HUES6 (cell line): ENCODE measurements at regions not wholly inside any gene's neighbourhood (a gene's known extent, or its start where the extent isn't known, plus 50 kb on each side); places are given as distances from the start of the nearest gene placed in this dataset.

ENCODE experiments used
- H3K27ac ChIP-seq: 2 replicates; pipeline ENCODE4 v1.7.0; 2013; ENCODE audit warnings: low read depth, mild to moderate bottlenecking, low read length, inconsistent platforms
- H3K27me3 ChIP-seq: 2 replicates; pipeline ENCODE4 v1.6.1; 2013; ENCODE audit warnings: low read length; ENCODE audit not compliant: control insufficient read depth, insufficient read depth
- H3K36me3 ChIP-seq: 2 replicates; pipeline ENCODE4 v1.6.1; 2013; ENCODE audit warnings: low read length; ENCODE audit not compliant: control insufficient read depth, insufficient read depth
- H3K4me1 ChIP-seq: 2 replicates; pipeline ENCODE4 v1.6.1; 2013; ENCODE audit warnings: low read length; ENCODE audit not compliant: control insufficient read depth, insufficient read depth
- H3K4me3 ChIP-seq: 2 replicates; pipeline ENCODE4 v1.5.1; 2013; ENCODE audit warnings: low read depth, low read length
- H3K9ac ChIP-seq: one replicate; pipeline ENCODE4 v1.6.1; 2013; ENCODE audit warnings: mild to moderate bottlenecking, low read length
- H3K9me3 ChIP-seq: 2 replicates; pipeline ENCODE4 v1.6.1; 2013; ENCODE audit warnings: low read depth, low read length; ENCODE audit not compliant: control insufficient read depth, insufficient read depth

- Histone ChIP-seq H3K27ac (no peak overlapping the region), H3K36me3 (no peaks in the 10 kb centered on the region), H3K27me3 (no peaks in the 10 kb centered on the region), H3K4me3 (no peak overlapping the region), H3K9ac (no peak overlapping the region), H3K9me3 (peaks cover 32% of the 10 kb centered on the region), H3K4me1 (no peaks in the 10 kb centered on the region)
Observed at GRCh38 chr3:87614998-87615397, 338.6 kb upstream of the POU1F1 start.

GRCh38 chr3:87607234-87607633, 330.9 kb upstream of the POU1F1 start:
- Histone ChIP-seq H3K9ac (no peak overlapping the region), H3K4me1 (no peaks in the 10 kb centered on the region), H3K4me3 (no peak overlapping the region), H3K27ac (no peak overlapping the region), H3K27me3 (no peaks in the 10 kb centered on the region), H3K36me3 (no peaks in the 10 kb centered on the region), H3K9me3 (peaks cover 22% of the 10 kb centered on the region)

- Histone ChIP-seq H3K9me3 (peaks cover 11% of the 10 kb centered on the region), H3K4me1 (no peaks in the 10 kb centered on the region), H3K9ac (no peak overlapping the region), H3K36me3 (no peaks in the 10 kb centered on the region), H3K4me3 (no peak overlapping the region), H3K27me3 (no peaks in the 10 kb centered on the region), H3K27ac (no peak overlapping the region)
Observed at GRCh38 chr3:87595798-87596197, 319.4 kb upstream of the POU1F1 start.

GRCh38 chr3:87581240-87581639, 304.9 kb upstream of the POU1F1 start:
- no peak overlapping the region for H3K4me3 ChIP-seq
- no peak overlapping the region for H3K27ac ChIP-seq
- H3K27me3 ChIP-seq = no peaks in the 10 kb centered on the region
- H3K36me3 ChIP-seq = no peaks in the 10 kb centered on the region
- H3K9me3 ChIP-seq = no peaks in the 10 kb centered on the region
- no peak overlapping the region for H3K9ac ChIP-seq
- no peaks in the 10 kb centered on the region for H3K4me1 ChIP-seq

DNA sequence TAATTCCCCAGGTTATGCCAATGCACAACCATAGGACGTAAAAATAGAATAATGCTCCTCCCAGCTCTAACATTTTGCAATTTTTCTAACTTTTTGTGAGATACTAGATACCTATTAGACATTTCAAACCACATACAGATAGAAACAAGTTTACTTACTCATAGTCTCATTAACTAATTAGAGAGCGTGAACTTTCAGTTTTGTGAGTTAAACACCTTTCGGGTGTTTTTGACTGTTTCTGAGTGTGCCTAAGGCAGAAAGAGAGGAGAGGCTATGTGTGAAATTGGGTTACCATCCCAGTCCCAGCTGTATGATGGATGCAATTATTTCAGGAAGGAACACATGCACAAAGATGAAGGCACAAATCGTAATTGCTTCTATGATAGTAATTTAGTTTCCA, 300.4 kb upstream of the POU1F1 start:
- no peaks in the 10 kb centered on the region for H3K4me1 ChIP-seq
- no peaks in the 10 kb centered on the region for H3K27me3 ChIP-seq
- H3K27ac ChIP-seq = no peak overlapping the region
- no peaks in the 10 kb centered on the region for H3K36me3 ChIP-seq
- H3K4me3 ChIP-seq = no peak overlapping the region
- no peaks in the 10 kb centered on the region for H3K9me3 ChIP-seq
- H3K9ac ChIP-seq = no peak overlapping the region

- H3K9me3 ChIP-seq = no peaks in the 10 kb centered on the region
- no peak overlapping the region for H3K4me3 ChIP-seq
- H3K36me3 ChIP-seq = no peaks in the 10 kb centered on the region
- H3K4me1 ChIP-seq = no peaks in the 10 kb centered on the region
- no peak overlapping the region for H3K27ac ChIP-seq
- H3K9ac ChIP-seq = no peak overlapping the region
- H3K27me3 ChIP-seq = no peaks in the 10 kb centered on the region
Observed at GRCh38 chr3:87575550-87575949, 299.2 kb upstream of the POU1F1 start.

DNA sequence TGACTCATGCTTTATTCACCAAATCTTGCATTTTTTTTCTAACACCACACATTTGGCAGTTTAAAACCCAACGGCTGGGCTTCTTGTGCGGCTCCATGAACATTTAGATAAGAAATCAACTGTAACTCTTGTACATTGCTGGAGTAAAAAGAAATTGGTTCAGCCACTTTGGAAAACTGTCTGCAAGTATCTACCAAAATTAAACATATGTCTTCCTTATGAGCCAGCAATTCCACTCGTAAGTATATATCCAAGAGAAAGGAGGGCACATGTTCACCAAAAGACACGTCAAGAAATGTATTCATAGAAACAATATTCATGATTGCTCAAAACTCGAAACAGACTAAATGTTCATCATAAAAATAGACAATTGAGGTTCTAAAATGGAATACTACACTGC, 291.9 kb upstream of the POU1F1 start:
- H3K27ac ChIP-seq = no peak overlapping the region
- no peaks in the 10 kb centered on the region for H3K36me3 ChIP-seq
- no peaks in the 10 kb centered on the region for H3K9me3 ChIP-seq
- H3K4me3 ChIP-seq = no peak overlapping the region
- H3K4me1 ChIP-seq = no peaks in the 10 kb centered on the region
- no peak overlapping the region for H3K9ac ChIP-seq
- H3K27me3 ChIP-seq = no peaks in the 10 kb centered on the region

- no peak overlapping the region for H3K4me3 ChIP-seq
- H3K4me1 ChIP-seq = no peaks in the 10 kb centered on the region
- H3K36me3 ChIP-seq = no peaks in the 10 kb centered on the region
- H3K9me3 ChIP-seq = no peaks in the 10 kb centered on the region
- H3K9ac ChIP-seq = no peak overlapping the region
- H3K27me3 ChIP-seq = no peaks in the 10 kb centered on the region
- no peak overlapping the region for H3K27ac ChIP-seq
Observed at GRCh38 chr3:87564438-87564837, 288.1 kb upstream of the POU1F1 start.

GRCh38 chr3:87563712-87564111, 287.3 kb upstream of the POU1F1 start:
- Histone ChIP-seq H3K4me1 (no peaks in the 10 kb centered on the region), H3K36me3 (no peaks in the 10 kb centered on the region), H3K27me3 (no peaks in the 10 kb centered on the region), H3K27ac (no peak overlapping the region), H3K9me3 (no peaks in the 10 kb centered on the region), H3K9ac (no peak overlapping the region), H3K4me3 (no peak overlapping the region)

GRCh38 chr3:87558492-87558891, 282.1 kb upstream of the POU1F1 start:
- Histone ChIP-seq H3K27ac (no peak overlapping the region), H3K9ac (no peak overlapping the region), H3K27me3 (no peaks in the 10 kb centered on the region), H3K36me3 (no peaks in the 10 kb centered on the region), H3K4me3 (no peak overlapping the region), H3K4me1 (no peaks in the 10 kb centered on the region), H3K9me3 (no peaks in the 10 kb centered on the region)

DNA sequence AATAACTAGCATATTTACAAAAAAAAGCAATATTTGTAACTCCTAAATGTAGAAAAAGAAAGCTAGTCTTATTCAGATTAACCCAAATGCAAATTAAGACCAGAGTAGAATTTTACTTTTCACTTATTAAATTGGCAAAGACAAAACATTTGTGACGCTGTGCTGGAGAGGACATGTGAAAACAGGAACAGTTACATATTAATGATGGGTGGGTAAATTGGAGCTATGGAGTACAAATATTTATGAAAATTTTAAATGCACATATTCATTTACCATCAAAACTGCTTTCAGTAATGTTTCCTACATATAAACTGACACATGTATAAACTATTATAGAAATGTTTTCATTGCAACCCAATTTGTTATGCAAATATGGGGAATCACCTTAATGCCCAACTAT, 278.9 kb upstream of the POU1F1 start:
- Histone ChIP-seq H3K4me3 (no peak overlapping the region), H3K27ac (no peak overlapping the region), H3K36me3 (no peaks in the 10 kb centered on the region), H3K4me1 (no peaks in the 10 kb centered on the region), H3K9ac (no peak overlapping the region), H3K9me3 (no peaks in the 10 kb centered on the region), H3K27me3 (no peaks in the 10 kb centered on the region)

DNA sequence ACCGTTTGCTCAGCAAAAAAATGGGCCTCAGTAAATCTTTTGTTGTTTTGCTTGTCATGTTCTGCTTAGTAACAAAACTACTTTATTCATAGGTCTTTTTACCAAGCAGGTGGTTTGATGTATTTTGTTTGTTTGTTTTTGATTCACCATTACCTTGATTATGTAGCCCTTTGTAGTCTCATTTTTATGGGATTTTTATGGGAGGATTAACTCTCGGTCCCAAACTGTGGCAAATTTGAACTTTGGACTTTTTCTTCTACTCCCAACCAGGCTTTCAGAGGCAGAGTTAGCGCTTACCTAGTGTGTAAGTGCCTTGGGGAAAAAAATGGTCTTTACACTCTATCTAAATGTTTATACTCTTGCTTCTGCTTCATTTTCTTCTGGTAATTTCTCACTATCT, 276.7 kb upstream of the POU1F1 start:
- no peaks in the 10 kb centered on the region for H3K27me3 ChIP-seq
- H3K4me1 ChIP-seq = no peaks in the 10 kb centered on the region
- H3K4me3 ChIP-seq = no peak overlapping the region
- no peak overlapping the region for H3K27ac ChIP-seq
- no peaks in the 10 kb centered on the region for H3K9me3 ChIP-seq
- no peak overlapping the region for H3K9ac ChIP-seq
- H3K36me3 ChIP-seq = no peaks in the 10 kb centered on the region
